NCI-H1048 (cell line): ENCODE measurements at regions not wholly inside any gene's neighbourhood (a gene's known extent, or its start where the extent isn't known, plus 50 kb on each side); places are given as distances from the start of the nearest gene placed in this dataset.
"Not testable (repeated sequence)": the region's sequence is repeated elsewhere in the genome, so short reads cannot be mapped to it uniquely, and the experiment has no call there.

Source experiments
- DNase-seq: peaks from one replicate; lab custom pipeline; 2025; lab: John Stamatoyannopoulos, UW

- not testable (repeated sequence) for DNase-seq
Observed at GRCh38 chr5:101743000-101743399, 553.1 kb downstream of the SLCO4C1 start.

GRCh38 chr5:101728933-101729332 is 567.2 kb downstream of the SLCO4C1 start:
- DNase-seq = no peak

GRCh38 chr5:101721543-101721942 is 574.5 kb downstream of the SLCO4C1 start:
- no peak for DNase-seq

GRCh38 chr5:101720033-101720432 is 576.1 kb downstream of the SLCO4C1 start:
- no peak for DNase-seq

- DNase-seq = no peak
Observed at GRCh38 chr5:101717721-101718120, 578.4 kb downstream of the SLCO4C1 start.

- no peak for DNase-seq
Observed at GRCh38 chr5:101716941-101717340, 579.1 kb downstream of the SLCO4C1 start.

GRCh38 chr5:101715790-101716189 is 580.3 kb downstream of the SLCO4C1 start:
- not testable (repeated sequence) for DNase-seq

- DNase-seq = no peak
Observed at GRCh38 chr5:101689306-101689705, 606.8 kb downstream of the SLCO4C1 start.

- DNase-seq = no peak
Observed at GRCh38 chr5:101688156-101688555, 607.9 kb downstream of the SLCO4C1 start.

GRCh38 chr5:101687349-101687985 is 608.6 kb downstream of the SLCO4C1 start:
- no peak for DNase-seq

- DNase-seq = no peak
Observed at GRCh38 chr5:101686536-101687157, 609.4 kb downstream of the SLCO4C1 start.

GRCh38 chr5:101679816-101680215 is 616.3 kb downstream of the SLCO4C1 start:
- DNase-seq = no peak

GRCh38 chr5:101678481-101679193 is 617.4 kb downstream of the SLCO4C1 start:
- DNase-seq = no peak

GRCh38 chr5:101677961-101678360 is 618.1 kb downstream of the SLCO4C1 start:
- no peak for DNase-seq

GRCh38 chr5:101676646-101677045 is 619.4 kb downstream of the SLCO4C1 start:
- DNase-seq = no peak

GRCh38 chr5:101675510-101676219 is 620.4 kb downstream of the SLCO4C1 start:
- DNase-seq = peak; percentile 7

GRCh38 chr5:101673120-101673519 is 623.0 kb downstream of the SLCO4C1 start:
- DNase-seq = no peak

- DNase-seq = no peak
Observed at GRCh38 chr5:101664071-101664791, 631.9 kb downstream of the SLCO4C1 start.

- no peak for DNase-seq
Observed at GRCh38 chr5:101663543-101663942, 632.5 kb downstream of the SLCO4C1 start.

- no peak for DNase-seq
Observed at GRCh38 chr5:101662263-101662662, 633.8 kb downstream of the SLCO4C1 start.

- DNase-seq = no peak
Observed at GRCh38 chr5:101658433-101658832, 637.7 kb downstream of the SLCO4C1 start.

GRCh38 chr5:101653996-101654395 is 642.1 kb downstream of the SLCO4C1 start:
- no peak for DNase-seq
